ENCODE measurements at regions not wholly inside any gene's neighbourhood (a gene's known extent, or its start where the extent isn't known, plus 50 kb on each side); places are given as distances from the start of the nearest gene placed in this dataset.
A peak's percentile ranks its signal among the peaks of the same experiment; 100 is the strongest.

GRCh38 chr2:235371018-235371417 is 122.8 kb upstream of the AGAP1 start:
- no peak for DNase-seq

DNA sequence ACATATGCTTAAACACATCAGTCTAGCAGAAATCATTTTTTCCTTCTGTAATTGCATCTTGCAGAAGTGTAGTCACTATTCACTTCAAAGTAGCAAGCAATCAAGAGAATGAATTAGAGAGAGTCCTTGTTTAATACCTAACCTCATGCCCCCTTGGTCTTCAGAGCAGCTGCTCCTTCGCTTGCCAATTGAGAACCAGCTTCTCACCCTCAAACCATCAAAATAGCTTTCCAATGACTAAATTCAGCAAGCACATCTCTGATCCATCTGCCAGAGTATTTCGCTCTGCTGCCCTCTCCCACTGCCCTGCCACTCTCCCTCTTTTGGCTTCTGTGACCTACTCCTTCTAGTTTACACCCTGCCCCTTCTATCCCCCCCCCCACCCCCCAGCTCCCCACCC is 120.7 kb upstream of the AGAP1 start:
- DNase-seq = no peak

DNA sequence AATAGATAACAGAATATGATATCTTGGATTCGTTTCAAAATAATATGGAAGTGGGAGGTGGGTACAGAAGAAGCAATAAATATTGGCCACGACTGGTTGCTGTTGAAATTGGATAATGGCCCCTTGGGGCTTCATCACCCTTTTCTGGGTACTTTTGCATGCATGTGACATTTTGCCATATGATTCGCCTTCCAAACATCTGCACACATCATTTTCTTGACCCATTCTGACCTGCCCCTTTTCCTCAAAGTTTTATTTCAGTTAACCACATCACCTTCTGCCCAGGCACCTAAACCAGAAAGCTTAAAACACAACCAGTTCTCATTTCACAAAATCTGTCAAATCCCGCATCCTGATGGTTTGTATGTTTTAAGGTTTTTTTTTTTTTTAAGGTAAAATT is 116.7 kb upstream of the AGAP1 start:
- no peak for DNase-seq

DNA sequence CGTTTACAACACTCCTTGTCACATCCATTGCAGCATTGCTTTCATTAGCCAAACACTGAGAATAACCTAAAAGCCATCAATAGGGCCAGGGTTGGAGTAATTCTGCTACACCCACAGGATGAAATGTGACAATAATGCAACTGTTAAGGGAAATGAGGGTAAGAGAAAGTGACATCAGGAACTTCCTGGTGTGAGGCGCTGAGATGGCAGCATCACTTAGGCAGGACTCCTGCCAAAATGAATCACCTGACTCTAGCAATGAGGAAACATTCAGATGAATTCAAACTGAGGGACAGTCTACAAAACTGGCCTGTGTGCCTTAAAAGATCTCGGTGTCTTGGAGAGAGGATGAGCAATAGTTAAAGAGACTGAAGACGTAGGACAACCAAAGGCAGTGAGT is 115.6 kb upstream of the AGAP1 start:
- no peak for DNase-seq

DNA sequence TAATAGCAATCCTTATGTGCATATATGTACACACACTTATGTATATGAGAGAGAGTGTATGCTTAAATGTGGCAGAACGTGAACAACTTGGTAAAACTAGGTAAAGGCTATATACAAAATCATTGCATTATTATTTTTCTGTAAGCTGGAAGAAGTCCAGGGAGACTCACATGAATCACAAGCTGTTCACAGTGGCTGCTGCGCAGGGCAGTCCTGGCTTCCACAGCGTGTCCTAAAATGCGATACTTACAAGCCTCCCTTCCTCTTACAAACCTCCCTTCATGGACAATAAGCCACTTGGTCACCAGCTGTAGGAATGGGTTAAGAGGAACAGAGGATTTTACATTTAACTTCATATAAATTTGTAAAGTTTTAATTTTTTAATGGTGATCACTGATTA is 114.9 kb upstream of the AGAP1 start:
- DNase-seq = no peak

DNA sequence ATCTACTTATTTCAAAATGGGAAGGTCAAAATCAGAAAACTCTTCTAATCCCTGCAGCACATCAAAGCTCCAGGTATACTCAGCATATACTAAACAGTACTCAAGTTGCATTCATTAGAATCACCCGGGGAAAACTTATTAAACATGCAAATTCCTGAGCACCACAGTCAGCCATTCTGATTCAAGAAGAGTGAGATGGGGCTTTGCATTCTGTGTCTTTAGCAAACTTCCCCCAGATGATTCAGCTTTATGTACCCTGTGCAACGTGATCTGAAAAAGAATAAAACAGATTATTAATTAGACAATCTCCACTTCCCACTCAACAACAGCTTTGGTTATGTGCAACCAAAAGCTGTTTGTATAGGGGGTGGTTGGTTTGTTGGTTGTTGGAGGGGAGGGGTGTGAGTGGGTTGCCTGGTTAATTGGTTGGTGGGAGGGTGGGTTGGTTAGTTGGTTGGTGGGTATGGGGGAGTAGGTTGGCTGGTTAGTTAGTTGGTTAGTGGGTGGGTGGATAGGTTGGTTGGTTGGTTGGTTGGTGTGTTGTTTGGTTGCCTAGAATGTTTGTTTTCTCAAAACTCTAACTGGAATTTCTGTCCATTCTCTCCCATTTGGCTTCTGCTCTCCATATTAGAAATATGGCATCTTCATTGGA is 112.5 kb upstream of the AGAP1 start:
- DNase-seq = peak; percentile 6

GRCh38 chr2:235382179-235382578 is 111.7 kb upstream of the AGAP1 start:
- DNase-seq = no peak

- DNase-seq = no peak
Measured at GRCh38 chr2:235382601-235383000, 111.2 kb upstream of the AGAP1 start.

DNA sequence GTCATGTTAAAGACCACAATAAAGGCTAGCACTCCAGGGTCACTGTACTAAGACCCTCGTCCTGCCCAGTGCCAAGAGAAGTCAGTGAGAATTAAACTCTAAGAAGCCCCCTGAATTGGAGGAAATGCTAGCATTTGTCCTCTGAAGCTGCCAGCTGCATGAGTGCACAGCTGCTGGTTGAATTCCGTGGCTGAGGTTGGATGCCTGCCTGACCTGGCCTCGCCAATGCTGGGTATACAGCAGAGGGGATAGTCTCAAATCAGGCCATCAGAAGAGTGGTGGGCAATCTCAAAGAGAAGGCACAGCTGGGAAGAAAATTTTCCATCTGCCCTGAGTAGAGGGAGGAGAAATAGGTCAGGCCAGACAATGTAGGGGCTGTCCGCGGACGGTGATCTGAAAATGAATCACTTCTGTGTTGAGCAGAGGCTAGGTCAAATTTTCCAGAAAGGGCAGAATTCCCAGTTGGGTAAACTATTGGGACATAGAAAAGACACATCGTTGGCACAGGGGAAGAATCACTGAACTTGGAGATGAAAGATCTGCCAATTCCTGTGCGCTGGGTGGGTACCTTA is 110.5 kb upstream of the AGAP1 start:
- no peak for DNase-seq

DNA sequence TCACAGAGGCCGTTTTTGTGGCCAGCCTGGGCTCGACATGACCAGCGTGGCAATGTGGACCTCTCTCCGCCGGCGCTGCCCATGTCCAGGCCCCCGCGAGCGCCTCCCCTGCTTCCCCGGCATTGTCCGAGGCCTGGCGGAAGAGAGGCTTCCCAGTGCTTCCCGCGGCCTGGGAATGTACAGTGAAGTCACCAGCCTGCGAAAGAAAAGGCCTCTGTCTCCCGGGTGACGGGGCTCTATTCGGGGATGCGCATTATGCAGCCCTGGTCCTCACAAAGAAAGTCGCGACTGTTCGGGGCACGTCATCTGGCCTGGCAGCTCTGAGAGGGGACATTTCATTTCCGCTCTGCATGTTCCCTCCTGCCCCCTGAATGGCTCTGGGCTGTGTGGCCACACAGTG is 109.2 kb upstream of the AGAP1 start:
- no peak for DNase-seq

- no peak for DNase-seq
Measured at GRCh38 chr2:235389626-235390025, 104.2 kb upstream of the AGAP1 start.

DNA sequence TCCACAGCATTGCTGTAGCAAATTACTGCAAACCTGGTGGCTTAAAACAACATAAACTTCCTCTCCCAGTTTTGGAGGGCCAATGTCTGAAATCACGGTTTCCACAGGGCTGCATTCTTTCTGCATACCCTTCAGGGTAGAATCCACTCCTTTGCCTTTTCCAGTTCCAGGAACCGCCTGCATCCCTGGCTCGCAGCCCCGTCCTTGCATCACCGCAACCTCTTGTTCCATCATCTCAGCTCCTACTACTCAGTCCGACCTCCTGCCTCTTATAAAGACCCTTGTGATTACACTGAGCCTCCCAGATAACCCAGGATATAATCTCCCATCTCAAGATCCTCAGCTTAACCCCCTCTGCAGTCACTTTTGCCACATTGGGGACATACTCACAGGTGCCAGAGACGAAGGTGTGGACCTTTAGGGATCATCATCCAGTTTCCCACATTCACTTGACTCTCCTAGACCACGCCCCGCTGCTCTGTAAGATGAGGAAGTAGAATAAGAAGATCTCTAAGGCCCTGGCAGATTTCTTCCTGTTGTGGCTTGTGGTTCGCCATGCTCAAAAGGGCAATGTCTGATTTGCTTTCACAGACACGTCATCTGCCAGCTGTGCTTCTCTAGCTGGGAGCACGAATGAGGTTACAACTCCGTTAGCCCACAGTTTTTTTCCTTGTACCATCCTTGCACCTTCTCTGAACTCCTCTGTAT is 103.6 kb upstream of the AGAP1 start:
- DNase-seq = no peak

DNA sequence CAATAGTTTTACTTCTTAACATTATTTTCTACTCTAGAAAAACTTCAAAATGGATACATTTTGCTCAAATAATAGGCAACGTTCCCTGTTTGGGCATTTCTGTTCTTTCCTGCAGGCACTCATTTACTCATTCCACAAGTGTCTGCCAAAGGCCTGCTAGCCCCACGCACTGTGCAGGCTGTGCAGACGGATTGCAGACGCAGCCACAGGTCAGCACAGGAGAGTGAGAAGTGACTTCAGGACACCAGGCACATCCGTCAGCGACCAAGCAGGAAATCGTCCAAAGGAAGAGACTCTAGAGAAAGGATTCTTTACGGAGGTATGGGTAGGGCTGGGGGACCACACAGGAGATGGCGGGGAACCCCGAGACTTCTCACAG is 103.0 kb upstream of the AGAP1 start:
- no peak for DNase-seq

DNA sequence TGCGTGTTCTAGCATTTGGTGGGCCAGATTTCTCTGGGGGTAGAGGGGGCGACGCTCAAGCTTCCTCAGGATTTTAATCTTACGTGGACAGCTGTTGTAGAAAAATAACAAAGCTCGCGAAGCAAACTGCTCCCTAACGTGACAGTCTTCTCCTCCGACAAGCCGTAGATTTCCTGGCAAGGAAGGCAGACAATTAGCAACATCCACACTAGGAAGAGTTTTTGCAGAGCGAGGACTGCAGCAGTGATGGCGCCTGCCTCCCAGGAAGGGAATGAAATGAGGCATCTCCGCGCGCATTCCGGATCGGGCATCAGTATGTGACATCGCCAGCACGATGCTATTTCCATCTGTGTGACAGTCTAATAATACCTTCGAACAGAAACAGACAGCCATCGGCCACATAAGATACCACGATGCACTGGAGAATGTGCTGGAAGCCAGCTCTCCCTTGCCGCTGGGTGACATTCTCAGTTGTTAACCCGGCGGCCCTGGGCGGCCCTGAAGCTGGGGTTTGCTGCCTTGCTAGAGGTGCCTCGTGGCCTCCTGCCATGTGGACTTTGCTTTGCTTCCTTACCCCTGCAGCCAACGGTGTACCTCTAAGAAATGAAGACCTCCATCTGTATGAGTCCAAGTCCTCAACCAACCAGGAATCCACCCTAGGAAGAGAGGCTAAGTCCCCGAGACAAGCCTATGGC is 101.8 kb upstream of the AGAP1 start:
- no peak for DNase-seq

DNA sequence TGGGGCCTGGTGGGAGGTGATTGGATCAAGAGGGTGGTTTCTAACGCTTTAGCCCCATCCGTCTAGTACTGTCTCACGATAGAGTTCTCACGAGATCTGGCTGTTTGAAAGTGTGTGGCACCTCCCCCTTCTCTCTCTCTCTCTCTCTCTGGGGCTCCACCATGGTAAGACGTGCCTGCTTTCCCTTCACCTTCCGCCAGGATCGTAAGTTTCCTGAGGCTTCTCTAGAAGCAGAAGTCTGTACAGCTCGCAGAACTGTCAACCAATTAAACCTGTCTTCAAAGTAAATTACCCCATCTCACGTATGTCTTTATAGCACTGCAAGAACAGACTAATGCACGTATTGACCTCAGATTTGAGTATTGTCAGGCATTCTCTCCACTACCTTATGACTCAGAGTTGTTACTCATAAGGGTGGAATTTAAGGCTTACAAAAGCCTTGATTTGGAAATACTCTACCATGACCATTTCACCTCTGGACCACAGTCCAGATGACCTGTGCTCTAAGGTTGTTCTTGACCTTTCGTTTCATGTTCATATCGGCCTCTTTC is 99.5 kb upstream of the AGAP1 start:
- DNase-seq = no peak

GRCh38 chr2:235396071-235396846 is 97.6 kb upstream of the AGAP1 start:
- no peak for DNase-seq

GRCh38 chr2:235398321-235398720 is 95.5 kb upstream of the AGAP1 start:
- no peak for DNase-seq

- no peak for DNase-seq
Measured at GRCh38 chr2:235399895-235400294, 93.9 kb upstream of the AGAP1 start.

GRCh38 chr2:235402422-235402821 is 91.4 kb upstream of the AGAP1 start:
- DNase-seq = no peak

GRCh38 chr2:235405612-235406361 is 88.1 kb upstream of the AGAP1 start:
- DNase-seq = no peak

GRCh38 chr2:235406430-235406829 is 87.4 kb upstream of the AGAP1 start:
- no peak for DNase-seq

GRCh38 chr2:235411905-235412485 is 81.8 kb upstream of the AGAP1 start:
- DNase-seq = no peak
